ENCODE measurements at regions not wholly inside any gene's neighbourhood (a gene's known extent, or its start where the extent isn't known, plus 50 kb on each side); places are given as distances from the start of the nearest gene placed in this dataset.
"Not testable (repeated sequence)": the region's sequence is repeated elsewhere in the genome, so short reads cannot be mapped to it uniquely, and the experiment has no call there.

DNA sequence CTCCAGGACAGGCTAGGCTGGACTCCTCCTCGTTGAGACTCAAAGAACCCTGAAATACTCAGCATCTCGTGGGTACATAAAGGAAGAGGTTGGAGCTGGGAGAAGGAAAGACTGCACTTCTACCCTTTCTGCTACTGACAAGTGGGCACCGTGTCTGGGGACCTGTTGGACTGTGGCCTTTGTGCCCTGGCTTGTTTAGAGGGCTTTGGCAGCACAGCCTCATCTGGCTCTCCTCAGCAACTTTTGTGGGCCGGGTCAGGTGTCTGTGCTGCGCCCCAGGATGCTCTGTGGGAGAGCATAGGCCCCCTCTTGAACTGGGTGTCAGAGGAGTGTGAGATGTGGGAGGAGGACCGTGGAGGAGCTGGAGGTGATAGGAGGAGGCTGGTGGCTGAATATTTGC is 142.4 kb downstream of the FCRL5 start:
- DNase-seq (ENCODE audit: low read depth in 2 of 2): no peak

DNA sequence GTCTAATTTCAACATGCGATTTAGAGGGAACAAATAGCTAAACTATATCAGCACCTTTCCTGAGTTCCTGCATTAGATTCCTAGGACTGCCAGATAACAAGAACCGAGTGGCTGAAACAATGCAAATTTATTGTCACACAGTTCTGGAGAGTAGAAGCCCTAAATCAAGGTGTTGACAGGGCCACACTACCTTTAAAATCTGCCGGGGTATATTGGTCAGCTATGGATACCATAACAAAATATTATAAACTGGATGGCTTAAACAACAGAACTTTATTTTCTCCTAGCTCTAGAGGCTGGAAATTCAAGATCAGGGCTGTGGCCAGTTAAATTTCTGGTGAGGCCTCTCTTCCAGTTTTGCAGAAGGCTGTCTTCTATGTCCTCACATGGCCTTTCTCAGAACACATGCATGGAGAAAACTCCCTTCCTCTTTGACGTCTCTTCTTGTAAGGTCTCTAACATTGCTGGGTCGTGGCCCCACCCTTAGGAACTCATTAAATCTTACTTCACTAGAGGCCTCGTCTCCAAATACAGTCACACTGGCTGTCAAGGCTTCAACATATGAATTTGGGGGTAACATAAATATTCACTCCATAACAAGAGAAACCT is 144.3 kb downstream of the FCRL5 start:
- DNase-seq (ENCODE audit: low read depth in 2 of 2): no peak

DNA sequence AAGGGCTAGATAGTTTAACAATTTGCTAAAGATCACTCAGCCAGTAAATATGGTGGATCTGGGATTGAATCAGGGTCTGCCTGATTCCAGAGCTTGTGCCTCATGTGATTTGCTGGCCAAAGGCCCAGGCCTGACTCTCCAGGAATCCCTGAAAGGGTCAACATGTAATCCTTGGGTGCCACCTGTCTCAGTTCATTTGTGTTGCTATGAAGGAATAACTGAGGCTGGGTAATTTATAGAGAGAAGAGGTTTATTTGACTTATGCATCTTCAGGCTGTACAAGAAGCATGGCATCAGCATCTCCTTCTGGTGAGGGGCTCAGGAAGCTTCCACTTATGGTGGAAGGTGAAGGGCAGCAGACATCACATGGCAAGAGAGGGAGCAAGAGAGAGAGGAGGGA is 144.9 kb downstream of the FCRL5 start:
- no peak for DNase-seq (ENCODE audit: low read depth in 2 of 2)

DNA sequence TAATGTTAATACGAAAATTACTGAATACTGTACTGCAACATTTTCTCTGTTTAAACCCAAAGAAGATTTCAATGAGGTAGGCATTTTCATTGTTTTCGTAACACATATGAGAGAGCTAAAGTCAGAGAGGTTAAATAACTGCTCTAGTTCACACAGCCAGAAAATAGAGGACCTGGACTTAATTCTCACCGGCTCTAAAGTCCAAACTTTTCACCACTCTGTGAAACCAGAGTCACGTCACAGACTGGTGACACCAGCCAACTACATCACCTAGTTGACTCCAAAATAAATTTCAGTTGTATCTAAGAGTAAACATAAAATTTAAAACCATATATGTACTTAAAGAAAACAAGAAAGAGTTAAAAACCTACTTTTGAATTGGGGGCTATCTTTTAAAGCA is 146.7 kb downstream of the FCRL5 start:
- DNase-seq (ENCODE audit: low read depth in 2 of 2): no peak

DNA sequence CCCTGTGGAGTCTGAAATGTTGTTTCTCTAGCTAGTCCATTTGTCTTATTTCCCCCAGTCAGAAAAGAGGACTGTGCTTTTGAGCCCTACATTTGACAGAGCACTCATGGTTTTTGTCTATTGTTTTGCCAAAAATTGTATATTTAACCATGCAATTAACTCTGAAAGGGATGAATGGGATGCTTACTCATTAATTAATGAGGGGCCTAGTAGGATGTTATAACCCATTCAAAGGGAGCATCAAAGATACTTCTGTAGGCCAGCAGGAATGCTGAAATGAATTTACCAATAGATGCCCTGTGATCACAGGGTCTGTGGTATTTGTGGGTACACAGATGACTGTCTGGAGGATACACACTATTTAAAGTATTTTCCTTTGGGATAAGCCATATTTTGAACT is 147.7 kb downstream of the FCRL5 start:
- DNase-seq (ENCODE audit: low read depth in 2 of 2): no peak

DNA sequence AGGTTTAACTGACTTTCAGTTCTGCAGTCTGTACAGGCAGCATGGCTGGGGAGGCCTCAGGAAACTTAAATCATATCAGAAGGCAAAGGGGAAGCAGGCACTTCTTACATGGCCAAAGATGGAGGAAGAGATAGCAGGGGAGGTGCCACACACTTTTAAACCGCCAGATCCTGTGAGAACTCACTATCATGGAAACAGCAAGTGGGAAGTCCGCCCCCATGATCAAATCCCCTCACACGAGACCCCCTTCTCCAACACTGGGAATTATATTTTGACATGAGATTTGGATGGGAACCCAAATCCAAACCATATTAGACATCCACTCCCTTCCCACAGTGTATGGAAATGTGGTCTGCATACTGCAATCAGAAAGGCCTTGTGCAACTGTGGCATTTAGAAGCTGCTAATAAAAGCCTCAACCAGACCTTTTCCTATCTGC is 148.2 kb downstream of the FCRL5 start:
- DNase-seq (ENCODE audit: low read depth in 2 of 2): no peak

DNA sequence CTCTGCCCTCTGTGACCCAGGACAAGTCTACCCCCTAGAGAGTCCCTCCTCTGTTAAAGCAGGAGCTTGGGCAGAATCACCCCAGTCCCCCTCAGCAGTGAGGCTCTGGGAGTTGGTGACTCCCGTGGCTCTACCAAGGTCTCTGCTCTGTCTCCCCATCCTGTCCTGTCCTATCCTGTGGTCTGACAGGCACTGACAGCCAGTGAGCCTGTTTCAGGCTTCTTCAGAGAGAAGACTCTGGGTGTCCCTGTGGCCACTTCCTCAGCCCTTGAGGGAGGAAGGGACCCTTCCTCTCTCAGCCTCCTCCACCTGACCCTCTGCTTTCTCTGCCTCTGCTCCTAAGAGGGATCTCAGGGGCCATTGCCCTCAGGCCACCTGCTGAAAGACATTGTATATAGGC is 148.7 kb downstream of the FCRL5 start:
- no peak for DNase-seq (ENCODE audit: low read depth in 2 of 2)

DNA sequence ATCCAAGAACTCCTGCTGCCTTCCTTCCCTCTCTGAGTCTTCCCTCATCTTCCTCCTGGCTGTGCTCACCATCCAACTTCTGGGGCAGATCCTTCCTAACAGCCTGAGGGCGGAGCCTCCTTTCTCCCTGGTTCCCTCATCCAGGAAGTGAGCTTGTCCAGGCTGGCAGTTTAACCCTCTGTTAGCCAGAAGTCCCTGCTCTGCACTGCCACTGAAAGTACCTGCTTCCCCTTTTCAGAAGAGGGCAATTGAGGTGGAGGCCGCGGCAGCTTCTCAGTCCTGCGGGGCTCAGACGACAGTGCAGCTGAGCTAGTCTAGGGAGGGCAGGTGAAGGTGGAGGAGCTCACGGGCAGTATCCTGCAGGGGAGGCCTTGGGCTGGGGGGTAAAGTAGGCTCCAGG is 149.1 kb downstream of the FCRL5 start:
- no peak for DNase-seq (ENCODE audit: low read depth in 2 of 2)

DNA sequence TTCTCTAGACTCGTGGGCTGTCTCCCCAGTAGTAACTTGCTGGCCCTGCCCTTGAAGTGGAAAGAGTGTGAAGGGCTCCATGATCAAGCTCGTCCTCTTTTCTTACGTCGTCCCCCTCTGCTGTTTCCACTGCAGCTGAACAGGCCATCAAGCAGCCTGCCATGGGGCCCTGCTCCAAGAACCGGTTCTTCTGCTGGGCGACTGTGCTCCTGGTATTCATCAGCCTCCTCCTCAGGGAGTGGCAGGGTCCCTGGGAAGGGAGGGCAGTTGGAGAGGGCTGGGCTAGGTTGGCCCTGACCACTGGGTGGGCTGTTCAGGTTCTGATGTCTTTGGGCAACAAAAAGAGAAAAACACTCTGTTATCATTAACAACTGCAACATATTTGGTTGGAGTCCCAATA is 151.5 kb downstream of the FCRL5 start:
- no peak for DNase-seq (ENCODE audit: low read depth in 2 of 2)

DNA sequence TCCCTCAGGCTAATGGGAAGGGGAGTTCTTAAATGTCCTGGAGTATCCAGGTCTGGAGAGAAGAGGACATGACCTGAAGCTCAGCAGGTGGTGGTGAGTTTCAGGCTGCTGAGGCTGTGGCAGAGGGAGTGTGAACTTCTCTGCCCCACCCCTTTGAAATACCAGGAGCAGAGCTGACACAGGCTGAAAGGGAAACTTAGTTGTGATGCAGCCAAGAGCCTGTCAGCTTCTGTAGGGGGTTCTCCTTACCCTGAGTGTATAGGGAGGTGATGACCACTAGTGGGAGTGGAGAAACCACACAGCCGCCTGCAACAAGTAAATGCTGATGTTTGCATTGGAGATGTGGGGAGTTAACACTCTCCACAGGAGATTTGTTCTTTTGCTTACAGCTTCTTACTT is 152.3 kb downstream of the FCRL5 start:
- DNase-seq (ENCODE audit: low read depth in 2 of 2): no peak

DNA sequence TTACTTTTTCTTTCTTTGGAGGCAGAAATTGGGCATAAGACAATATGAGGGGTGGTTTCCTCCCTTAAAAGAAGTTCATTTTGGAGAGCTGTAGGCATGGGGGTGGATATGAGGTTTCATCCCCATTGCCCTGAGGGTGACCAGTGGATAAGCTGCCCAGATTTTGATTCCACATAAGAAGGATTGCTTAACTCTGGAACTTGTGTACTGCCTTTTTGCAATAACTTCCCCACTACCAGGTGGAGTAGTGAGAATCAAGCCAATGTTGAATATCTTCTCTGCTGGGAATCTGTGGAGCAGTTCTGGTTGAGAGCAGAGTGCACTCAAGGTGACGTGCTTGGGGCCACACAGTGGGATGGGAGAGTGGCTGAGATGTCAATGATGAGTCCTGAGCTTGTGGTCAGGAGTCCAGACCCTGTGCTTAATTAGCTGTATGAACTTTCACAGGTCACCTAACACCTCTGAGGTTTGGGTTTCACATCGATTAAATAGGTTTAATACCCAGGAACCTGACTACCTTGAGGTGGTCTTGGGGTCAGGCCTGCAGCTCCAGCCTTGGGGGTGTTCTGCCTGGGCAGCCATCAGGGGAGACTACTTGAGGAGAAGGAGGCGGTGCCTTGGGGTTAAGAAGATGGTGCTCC is 152.9 kb downstream of the FCRL5 start:
- DNase-seq (ENCODE audit: low read depth in 2 of 2): no peak

DNA sequence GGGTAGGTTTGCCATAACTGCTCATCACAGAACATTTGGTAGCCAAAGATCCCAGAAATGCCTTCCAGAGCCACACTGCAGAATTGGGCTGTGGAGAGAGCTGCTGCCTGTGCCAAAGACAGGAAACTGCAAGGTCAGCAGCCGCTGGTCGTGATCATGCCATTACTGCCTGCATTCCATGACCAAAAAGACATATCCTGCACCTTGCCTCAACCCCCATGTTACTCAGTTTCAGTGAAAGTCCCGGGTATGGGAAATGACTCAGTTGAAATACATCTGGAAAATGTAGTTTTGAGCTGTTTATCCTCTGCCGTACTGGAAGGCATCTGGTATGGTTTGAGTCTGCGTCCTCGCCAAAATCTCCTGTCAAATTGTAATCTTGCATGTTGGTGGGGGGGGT is 161.7 kb downstream of the FCRL5 start:
- DNase-seq (ENCODE audit: low read depth in 2 of 2): peak; percentile 76 to 77

DNA sequence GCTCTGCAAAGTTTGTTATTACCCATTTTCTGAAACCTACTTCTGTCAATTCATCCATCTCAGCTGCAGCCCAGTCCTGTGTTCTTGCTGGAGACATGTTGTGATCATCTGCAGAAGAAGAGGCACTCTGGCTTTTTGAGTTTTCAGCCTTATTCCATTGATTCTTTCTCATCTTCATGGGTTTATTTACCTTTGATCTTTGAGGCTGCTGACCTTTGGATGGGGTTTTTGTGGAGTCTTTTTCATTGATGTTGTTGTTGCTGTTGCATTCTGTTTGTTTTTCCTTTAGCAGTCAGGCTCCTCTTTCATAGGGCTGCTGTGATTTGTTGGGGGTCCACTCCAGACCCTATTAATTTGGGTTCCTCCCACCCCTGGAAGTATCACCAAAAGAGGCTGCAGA is 164.3 kb downstream of the FCRL5 start:
- DNase-seq (ENCODE audit: low read depth in 2 of 2): no peak

DNA sequence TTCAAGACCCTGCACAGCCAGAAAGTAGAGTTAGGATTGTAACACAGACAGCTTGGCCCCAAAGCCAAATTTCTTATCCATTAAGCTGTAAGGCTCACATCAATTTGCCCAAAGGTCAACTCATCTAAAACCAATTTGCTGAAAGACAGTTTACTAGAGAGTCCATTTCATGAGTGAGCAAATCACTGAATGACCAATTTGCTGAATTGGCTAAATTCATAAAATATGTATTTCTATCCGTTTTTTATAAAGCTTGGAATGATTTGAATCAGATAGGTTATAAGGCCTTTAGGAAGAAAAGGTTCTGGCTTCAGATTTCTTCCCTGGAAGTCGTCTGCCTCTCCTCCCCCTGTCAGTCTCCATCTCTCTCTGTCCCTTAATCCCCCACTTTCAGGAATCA is 168.1 kb downstream of the FCRL5 start:
- DNase-seq (ENCODE audit: low read depth in 2 of 2): no peak

DNA sequence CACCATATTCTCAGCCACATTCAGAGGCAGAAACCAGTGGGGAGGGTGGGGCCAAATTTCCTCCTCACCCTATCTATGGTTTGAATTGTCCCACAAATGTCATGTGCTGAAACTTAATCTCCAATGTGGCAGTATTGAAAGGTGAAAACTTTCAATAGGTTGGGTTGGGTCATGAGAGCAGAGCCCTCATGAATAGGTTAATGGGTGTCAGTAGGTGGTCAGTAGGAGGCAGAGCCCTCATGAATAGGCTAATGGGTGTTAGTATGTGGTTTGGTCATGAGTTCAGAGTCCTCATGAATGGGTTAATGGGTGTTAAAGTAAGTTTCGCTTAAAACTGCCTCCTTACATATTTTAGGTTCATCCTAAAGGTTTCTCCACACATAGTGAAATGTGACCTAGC is 170.0 kb downstream of the FCRL5 start:
- no peak for DNase-seq (ENCODE audit: low read depth in 2 of 2)

DNA sequence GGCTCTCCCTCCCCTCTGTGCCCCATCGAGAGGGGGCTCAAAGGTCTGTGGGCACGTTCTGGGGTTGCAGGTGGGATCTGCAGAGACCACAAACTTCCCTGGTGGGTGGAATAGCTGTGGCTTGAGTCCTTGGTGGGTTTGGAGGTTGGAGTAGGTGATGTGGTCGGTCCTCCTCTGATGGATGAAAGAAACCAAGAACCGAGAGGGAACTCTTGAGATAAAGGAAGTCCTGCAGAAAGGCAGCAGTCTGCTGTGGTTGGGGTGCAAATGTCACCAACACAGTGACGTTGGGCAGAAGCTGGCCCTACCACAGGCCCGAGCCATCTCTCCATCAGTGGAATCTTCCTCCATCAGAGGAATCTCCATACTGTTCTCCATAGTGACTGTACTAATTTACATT is 171.8 kb downstream of the FCRL5 start:
- DNase-seq (ENCODE audit: low read depth in 2 of 2): no peak

DNA sequence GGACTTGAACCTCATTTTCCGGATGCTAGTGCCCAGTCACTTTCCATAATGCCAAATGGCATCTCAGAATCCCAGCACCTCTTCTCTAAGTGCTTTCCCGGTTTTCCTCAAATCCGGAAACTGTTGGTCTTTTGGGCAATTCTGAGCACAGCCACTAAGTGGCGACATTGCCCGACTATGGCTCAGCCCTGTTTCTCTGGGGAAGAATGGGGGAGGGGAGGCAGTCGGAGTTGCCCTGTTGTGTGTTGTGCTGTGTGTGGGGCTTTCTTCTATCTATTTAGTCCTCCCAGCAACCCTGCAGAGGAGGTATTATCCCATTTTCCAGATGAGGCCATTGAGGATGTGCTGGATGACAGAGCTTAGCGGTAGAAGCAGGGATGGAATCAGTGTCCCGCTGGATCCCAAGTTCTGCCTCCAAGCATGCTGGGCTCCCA is 175.0 kb downstream of the FCRL5 start:
- peak in 1 of 2 experiments; percentile 11 for DNase-seq (ENCODE audit: low read depth in 2 of 2)

DNA sequence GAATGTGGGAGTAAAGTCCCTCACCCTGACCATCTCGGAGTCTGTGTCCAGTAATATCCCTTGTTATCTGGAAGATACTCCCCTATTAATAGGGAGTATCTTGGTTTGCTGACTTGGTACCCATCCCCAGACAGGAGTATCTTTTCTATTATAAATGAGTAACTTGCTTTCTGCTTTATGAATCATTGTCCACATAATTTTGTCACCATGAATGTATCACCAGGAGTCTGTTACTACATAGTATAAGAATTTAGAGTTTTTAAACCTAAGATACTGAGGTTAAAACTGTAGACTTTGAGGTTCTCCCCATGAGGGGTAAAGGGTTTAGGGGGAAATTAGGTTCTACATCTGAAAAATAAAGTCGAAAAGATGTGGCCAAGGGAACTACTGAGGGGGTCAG is 175.6 kb downstream of the FCRL5 start:
- no peak for DNase-seq (ENCODE audit: low read depth in 2 of 2)

DNA sequence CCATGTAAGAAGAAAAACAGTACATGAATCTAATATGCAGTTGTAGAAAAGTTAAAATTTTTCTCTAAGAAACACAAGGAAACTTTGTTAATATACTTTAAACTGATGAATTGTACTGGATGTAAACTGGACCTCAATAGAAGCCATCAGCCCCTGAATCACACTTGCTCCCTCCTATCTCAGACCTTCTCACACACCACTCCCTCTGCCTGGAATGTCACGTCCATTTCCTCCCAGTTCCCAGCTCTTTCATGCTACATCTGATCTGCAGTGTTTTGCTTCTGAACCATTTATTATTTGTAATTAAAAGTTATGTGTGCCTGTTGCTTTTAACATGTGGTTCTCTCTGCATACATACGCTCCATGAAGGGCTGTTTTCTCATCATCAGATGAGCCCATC is 180.0 kb downstream of the FCRL5 start:
- not testable (repeated sequence) for DNase-seq (ENCODE audit: low read depth in 2 of 2)

DNA sequence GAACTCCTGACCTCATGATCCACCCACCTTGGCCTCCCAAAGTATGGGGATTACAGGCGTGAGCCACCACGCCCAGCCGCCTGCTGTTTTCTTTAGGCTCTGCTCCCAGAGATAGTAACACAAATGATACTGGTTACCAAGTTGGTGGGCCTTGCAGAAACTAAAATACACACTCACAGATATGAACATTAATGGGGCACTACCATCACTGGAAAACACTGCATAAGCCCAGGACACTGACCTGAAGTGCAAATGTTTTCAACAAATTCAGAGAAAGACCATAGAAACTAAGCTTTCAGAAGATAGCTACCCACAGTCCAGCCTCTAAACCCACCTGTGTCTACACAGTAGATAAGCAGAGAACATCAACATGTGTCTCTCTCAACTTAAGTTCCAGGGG is 180.5 kb downstream of the FCRL5 start:
- DNase-seq (ENCODE audit: low read depth in 2 of 2): no peak

DNA sequence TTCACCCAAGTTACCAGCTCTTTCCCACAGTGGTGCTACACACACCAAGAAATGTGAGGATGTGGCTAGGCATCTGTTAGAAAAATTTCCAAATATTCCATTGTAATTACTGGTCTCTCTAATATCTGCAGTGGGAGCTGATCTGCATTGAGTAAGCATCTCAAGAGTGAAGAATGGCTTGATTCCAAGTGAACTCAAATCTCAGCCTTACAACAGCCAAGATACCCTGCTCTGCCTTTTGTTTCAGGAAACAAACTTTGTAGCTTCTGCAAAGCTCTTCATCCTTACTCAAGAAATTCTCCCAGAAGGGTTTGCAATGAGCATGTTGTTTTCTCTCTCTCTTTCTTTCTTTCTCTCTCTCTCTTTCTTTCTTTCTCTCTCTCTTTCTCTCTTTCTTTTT is 181.1 kb downstream of the FCRL5 start:
- no peak for DNase-seq (ENCODE audit: low read depth in 2 of 2)

DNA sequence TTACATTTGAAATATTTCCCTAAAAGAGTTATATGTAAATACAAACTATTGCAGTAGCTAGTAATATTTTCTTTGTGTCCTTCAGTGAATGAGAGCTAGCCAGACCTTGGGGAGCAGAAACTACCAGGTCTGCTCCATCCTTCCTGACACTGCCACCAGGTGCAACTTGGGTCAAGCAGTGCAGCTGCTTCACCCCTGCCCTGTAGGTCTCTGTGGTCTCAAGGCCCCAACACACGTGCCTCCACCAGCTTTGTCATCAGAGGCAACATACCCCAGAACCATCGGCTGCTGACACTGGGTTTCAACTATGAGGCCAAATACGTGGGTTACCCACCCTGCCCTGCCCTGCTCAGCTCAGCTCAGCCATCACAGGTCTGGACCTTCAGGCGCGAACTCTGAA is 181.6 kb downstream of the FCRL5 start:
- DNase-seq (ENCODE audit: low read depth in 2 of 2): no peak

DNA sequence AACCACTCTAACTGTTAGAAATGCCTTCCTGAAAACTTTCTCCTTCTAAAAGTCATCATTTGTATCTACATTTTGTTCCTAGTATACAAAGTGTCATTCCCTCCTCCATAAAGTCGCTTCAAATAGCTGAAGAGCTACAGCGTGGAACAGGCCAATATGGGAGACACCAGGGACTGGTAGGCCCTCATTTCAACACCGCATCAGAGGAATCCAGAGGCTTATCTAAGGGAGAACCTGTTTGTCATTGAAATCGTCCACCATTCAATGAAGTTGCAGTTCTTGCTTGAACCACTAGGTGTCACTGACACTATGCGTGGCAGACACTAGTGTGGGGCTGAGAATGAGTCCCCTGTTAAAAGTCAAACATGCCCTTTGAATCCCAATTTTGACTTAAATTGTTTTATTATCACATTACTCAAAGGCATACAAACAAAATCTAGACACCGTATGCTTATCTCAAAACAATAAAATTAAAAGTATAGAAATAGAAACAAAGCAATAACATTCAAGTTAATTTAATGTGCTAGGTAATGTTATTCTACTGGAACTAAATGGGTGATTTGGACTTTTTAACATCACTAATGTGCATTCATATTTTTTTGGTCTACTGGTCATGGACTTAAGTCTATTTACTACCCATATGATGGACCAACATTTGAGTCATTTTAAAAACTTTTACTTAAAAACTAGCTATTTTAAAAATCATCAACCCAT is 182.3 kb downstream of the FCRL5 start:
- peak in 1 of 2 experiments; percentile 11 for DNase-seq (ENCODE audit: low read depth in 2 of 2)

Data from fibroblast of skin of left biceps (primary cell).